H9 (cell line): ENCODE measurements at regions not wholly inside any gene's neighbourhood (a gene's known extent, or its start where the extent isn't known, plus 50 kb on each side); places are given as distances from the start of the nearest gene placed in this dataset.

Experiments
- DNase-seq: peaks from one replicate; pipeline ENCODE4 v3.0.0-alpha.2; 2017
- H2AFZ ChIP-seq: one replicate; pipeline ENCODE4 v1.6.1; 2013; ENCODE audit warnings: mild to moderate bottlenecking, low read length, control low read depth, moderate library complexity
- H2AK5ac ChIP-seq: 2 replicates; pipeline ENCODE4 v1.6.1; 2013; ENCODE audit warnings: low read length, control low read depth, mixed read lengths; ENCODE audit not compliant: insufficient read length
- H2BK120ac ChIP-seq: one replicate; pipeline ENCODE4 v1.6.1; 2013; ENCODE audit warnings: low read depth, mild to moderate bottlenecking, low read length, control low read depth, inconsistent platforms; ENCODE audit not compliant: poor library complexity, severe bottlenecking
- H2BK12ac ChIP-seq: 2 replicates; pipeline ENCODE4 v1.6.1; 2013; ENCODE audit warnings: low read length, control low read depth, mixed read lengths, low read depth; ENCODE audit not compliant: insufficient read length
- H2BK15ac ChIP-seq: 2 replicates; pipeline ENCODE4 v1.6.1; 2013; ENCODE audit warnings: low read depth, low read length, control low read depth
- H2BK20ac ChIP-seq: one replicate; pipeline ENCODE4 v1.6.1; 2013; ENCODE audit warnings: low read depth, mild to moderate bottlenecking, low read length, control low read depth, inconsistent platforms; ENCODE audit not compliant: poor library complexity, severe bottlenecking
- H2BK5ac ChIP-seq: 2 replicates; pipeline ENCODE4 v1.6.1; 2013; ENCODE audit warnings: low read length, control low read depth, mixed read lengths; ENCODE audit not compliant: insufficient read length
- H3K14ac ChIP-seq: 2 replicates; pipeline ENCODE4 v1.6.1; 2013; ENCODE audit warnings: low read length, control low read depth; ENCODE audit not compliant: insufficient read depth
- H3K18ac ChIP-seq: 2 replicates; pipeline ENCODE4 v1.6.1; 2013; ENCODE audit warnings: low read depth, mild to moderate bottlenecking, mixed read lengths, low read length, control low read depth; ENCODE audit not compliant: insufficient read length
- H3K23ac ChIP-seq: 2 replicates; pipeline ENCODE4 v1.6.1; 2013; ENCODE audit warnings: low read length, control low read depth, mixed read lengths, low read depth; ENCODE audit not compliant: insufficient read length
- H3K23me2 ChIP-seq: 2 replicates; pipeline ENCODE4 v1.6.1; 2013; ENCODE audit warnings: low read depth, mild to moderate bottlenecking, mixed read lengths, low read length, control low read depth; ENCODE audit not compliant: insufficient read length, poor library complexity, severe bottlenecking
- H3K27ac ChIP-seq: 2 replicates; pipeline ENCODE4 v1.5.1; 2013; ENCODE audit warnings: low read length, control low read depth, mixed read lengths, low read depth; ENCODE audit not compliant: insufficient read length
- H3K27me3 ChIP-seq: 2 replicates; pipeline ENCODE4 v1.6.1; 2013; ENCODE audit warnings: low read length, control low read depth, inconsistent platforms; ENCODE audit not compliant: insufficient read depth
- H3K4ac ChIP-seq: 2 replicates; pipeline ENCODE4 v1.6.1; 2013; ENCODE audit warnings: low read depth, mild to moderate bottlenecking, control low read depth, inconsistent platforms, low read length, moderate library complexity
- H3K4me1 ChIP-seq: 2 replicates; pipeline ENCODE4 v1.6.1; 2013; ENCODE audit warnings: low read length, control low read depth, inconsistent platforms; ENCODE audit not compliant: insufficient read depth
- H3K4me2 ChIP-seq: 2 replicates; pipeline ENCODE4 v1.6.1; 2013; ENCODE audit warnings: low read length, control low read depth, mixed read lengths; ENCODE audit not compliant: insufficient read length, insufficient read depth
- H3K56ac ChIP-seq: 2 replicates; pipeline ENCODE4 v1.6.1; 2013; ENCODE audit warnings: low read depth, mild to moderate bottlenecking, mixed read lengths, low read length, control low read depth; ENCODE audit not compliant: insufficient read length
- H3K79me1 ChIP-seq: 2 replicates; pipeline ENCODE4 v1.6.1; 2013; ENCODE audit warnings: low read depth, mild to moderate bottlenecking, moderate library complexity, low read length, control low read depth, inconsistent platforms; ENCODE audit not compliant: insufficient read depth, poor library complexity, severe bottlenecking
- H3K79me2 ChIP-seq: 2 replicates; pipeline ENCODE4 v1.6.1; 2013; ENCODE audit warnings: low read length, control low read depth, inconsistent platforms; ENCODE audit not compliant: insufficient read depth
- H3K9ac ChIP-seq: 2 replicates; pipeline ENCODE4 v1.6.1; 2013; ENCODE audit warnings: low read length, control low read depth, mixed read lengths; ENCODE audit not compliant: insufficient read length; ENCODE audit errors: extremely low read depth
- H3K9me3 ChIP-seq: one replicate; pipeline ENCODE4 v1.6.1; 2013; ENCODE audit warnings: low read depth, low read length, inconsistent platforms; ENCODE audit not compliant: control insufficient read depth
- H3T11ph ChIP-seq: one replicate; pipeline ENCODE4 v1.6.1; 2013; ENCODE audit warnings: mild to moderate bottlenecking, low read length, control low read depth, inconsistent platforms
- H4K20me1 ChIP-seq: one replicate; pipeline ENCODE4 v1.6.1; 2013; ENCODE audit not compliant: control insufficient read depth, insufficient read length, insufficient read depth
- H4K5ac ChIP-seq: 2 replicates; pipeline ENCODE4 v1.6.1; 2013; ENCODE audit warnings: low read depth, mild to moderate bottlenecking, mixed read lengths, low read length, control low read depth; ENCODE audit not compliant: insufficient read length
- H4K8ac ChIP-seq: replicated peaks from 2 replicates; pipeline ENCODE4 v1.6.1; 2013; ENCODE audit warnings: low read length, control low read depth, mixed read lengths, low read depth; ENCODE audit not compliant: insufficient read length
- H4K91ac ChIP-seq: 2 replicates; pipeline ENCODE4 v1.6.1; 2013; ENCODE audit warnings: low read depth, mild to moderate bottlenecking, moderate library complexity, mixed read lengths, low read length, control low read depth; ENCODE audit not compliant: insufficient read length
- H3K27ac Mint-ChIP-seq, 3 experiments: 2 replicates in 2 of 3; 3 replicates in 1 of 3; pipeline ENCODE4 v1.8.0; 2020 to 2021; ENCODE audit warnings: mixed read lengths in 3 of 3, mild to moderate bottlenecking in 1 of 3, moderate library complexity in 1 of 3
- H3K27me3 Mint-ChIP-seq: 2 replicates; pipeline ENCODE4 v1.8.0; 2021; ENCODE audit warnings: low read depth, mild to moderate bottlenecking, moderate library complexity, mixed read lengths
- H3K36me3 Mint-ChIP-seq, 3 experiments: 2 replicates in 2 of 3; 3 replicates in 1 of 3; pipeline ENCODE4 v1.8.0; 2020 to 2021; ENCODE audit warnings: low read depth in 3 of 3, mixed read lengths in 3 of 3; ENCODE audit not compliant: insufficient read depth in 1 of 3
- H3K4me1 Mint-ChIP-seq, 2 experiments: 2 replicates each; pipeline ENCODE4 v1.8.0; 2020; ENCODE audit warnings: mixed read lengths in 2 of 2
- H3K4me3 Mint-ChIP-seq, 2 experiments: 2 replicates in 1 of 2; 3 replicates in 1 of 2; pipeline ENCODE4 v1.8.0; 2020 to 2021; ENCODE audit warnings: mild to moderate bottlenecking in 2 of 2, mixed read lengths in 2 of 2, moderate library complexity in 1 of 2
- H3K9me3 Mint-ChIP-seq, 2 experiments: 2 replicates in 1 of 2; 3 replicates in 1 of 2; pipeline ENCODE4 v1.8.0; 2020; ENCODE audit warnings: mild to moderate bottlenecking in 2 of 2, mixed read lengths in 2 of 2, moderate library complexity in 1 of 2
- WGBS: extraction: QIAGEN DNeasy Blood & Tissue Kit; methylation state at CpG from one replicate; pipeline ENCODE4 v1.1.7; 2013; ENCODE audit warnings: missing lambda C conversion rate, low lambda C conversion rate, mixed read lengths; ENCODE audit not compliant: insufficient read length; ENCODE audit errors: extremely low coverage; 5-methylcytosine and 5-hydroxymethylcytosine counted together
- TF ChIP-seq, protein P1 (sequence below): fragments of 200-600 bp; sonication (generic); conservative IDR thresholded peaks from 3 replicates; pipeline ENCODE4 v1.8.0; 2021; ENCODE audit warnings: antibody characterized with exemption, mild to moderate bottlenecking

DNA sequence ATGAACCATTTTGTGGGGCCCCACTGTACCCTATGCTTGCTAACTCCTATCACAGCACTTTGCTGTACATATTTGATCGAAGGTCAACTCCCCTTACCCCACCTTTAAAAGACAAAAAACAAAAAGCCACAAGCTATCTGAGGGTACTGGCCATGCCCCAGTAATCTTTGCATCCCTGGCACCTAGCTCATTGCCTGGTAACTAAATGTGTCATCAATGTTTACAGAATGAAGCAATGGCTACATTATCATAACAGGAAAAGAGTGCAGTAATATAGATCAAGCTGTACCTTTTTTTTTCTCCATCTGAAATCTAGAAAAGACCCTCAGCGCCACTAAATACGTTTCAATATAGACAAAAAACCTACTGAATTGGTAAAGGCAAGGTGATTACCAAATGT lies 188.0 kb downstream of the ELAVL2 start:
- Mint-ChIP-seq H3K9me3 (no peaks in the 10 kb centered on the region), H3K4me3 (no peak overlapping the region), H3K4me1 (no peaks in the 10 kb centered on the region), H3K27ac (peak overlapping the region in 1 of 3 experiments; percentile 78; a peak in 2 of 7 replicates), H3K36me3 (peaks cover 3 to 50% (median 27%) of the 10 kb centered on the region in 3 experiments; a peak in 6 of 7 replicates), H3K27me3 (no peaks in the 10 kb centered on the region)
- Histone ChIP-seq H3K4ac (no peak overlapping the region), H2BK20ac (no peak overlapping the region), H4K91ac (no peak overlapping the region), H2BK12ac (no peak overlapping the region), H2AK5ac (no peak overlapping the region), H3K79me2 (no peaks in the 10 kb centered on the region), H3K9ac (no peak overlapping the region), H2BK120ac (no peak overlapping the region), H3K27ac (no peak overlapping the region), H3K4me1 (no peaks in the 10 kb centered on the region), H2AFZ (no peak overlapping the region), H4K8ac (no peak overlapping the region), H3K27me3 (no peaks in the 10 kb centered on the region; the same call in 1 of the 2 replicates), H4K20me1 (no peaks in the 10 kb centered on the region), H3K79me1 (no peaks in the 10 kb centered on the region), H2BK15ac (no peak overlapping the region), H3K56ac (no peak overlapping the region), H3K23ac (no peak overlapping the region), H3K23me2 (no peaks in the 10 kb centered on the region), H3K14ac (no peak overlapping the region), H3K18ac (no peak overlapping the region), H3K9me3 (no peaks in the 10 kb centered on the region), H3K4me2 (no peak overlapping the region), H3T11ph (no peak overlapping the region), H2BK5ac (no peak overlapping the region), H4K5ac (no peak overlapping the region)
- no CpG with 5 or more reads among the region's 3 CpGs for WGBS
- TF ChIP-seq, protein P1, sequence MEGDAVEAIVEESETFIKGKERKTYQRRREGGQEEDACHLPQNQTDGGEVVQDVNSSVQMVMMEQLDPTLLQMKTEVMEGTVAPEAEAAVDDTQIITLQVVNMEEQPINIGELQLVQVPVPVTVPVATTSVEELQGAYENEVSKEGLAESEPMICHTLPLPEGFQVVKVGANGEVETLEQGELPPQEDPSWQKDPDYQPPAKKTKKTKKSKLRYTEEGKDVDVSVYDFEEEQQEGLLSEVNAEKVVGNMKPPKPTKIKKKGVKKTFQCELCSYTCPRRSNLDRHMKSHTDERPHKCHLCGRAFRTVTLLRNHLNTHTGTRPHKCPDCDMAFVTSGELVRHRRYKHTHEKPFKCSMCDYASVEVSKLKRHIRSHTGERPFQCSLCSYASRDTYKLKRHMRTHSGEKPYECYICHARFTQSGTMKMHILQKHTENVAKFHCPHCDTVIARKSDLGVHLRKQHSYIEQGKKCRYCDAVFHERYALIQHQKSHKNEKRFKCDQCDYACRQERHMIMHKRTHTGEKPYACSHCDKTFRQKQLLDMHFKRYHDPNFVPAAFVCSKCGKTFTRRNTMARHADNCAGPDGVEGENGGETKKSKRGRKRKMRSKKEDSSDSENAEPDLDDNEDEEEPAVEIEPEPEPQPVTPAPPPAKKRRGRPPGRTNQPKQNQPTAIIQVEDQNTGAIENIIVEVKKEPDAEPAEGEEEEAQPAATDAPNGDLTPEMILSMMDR, result no peak
- no peak for DNase-seq
